ENCODE measurements at regions not wholly inside any gene's neighbourhood (a gene's known extent, or its start where the extent isn't known, plus 50 kb on each side); places are given as distances from the start of the nearest gene placed in this dataset.
"Not testable (repeated sequence)": the region's sequence is repeated elsewhere in the genome, so short reads cannot be mapped to it uniquely, and the experiment has no call there.

GRCh38 chr3:13186435-13186815 is 113.2 kb upstream of the IQSEC1 start:
- TF ChIP-seq POLR2A (IDR thresholded peaks at IDR 0.05; ENCODE audit: low read depth) (no peak), EP300 (IDR thresholded peaks at IDR 0.05) (no peak), POLR2AphosphoS5 (IDR thresholded peaks at IDR 0.05) (no peak)
- TF ChIP-seq, protein P1, sequence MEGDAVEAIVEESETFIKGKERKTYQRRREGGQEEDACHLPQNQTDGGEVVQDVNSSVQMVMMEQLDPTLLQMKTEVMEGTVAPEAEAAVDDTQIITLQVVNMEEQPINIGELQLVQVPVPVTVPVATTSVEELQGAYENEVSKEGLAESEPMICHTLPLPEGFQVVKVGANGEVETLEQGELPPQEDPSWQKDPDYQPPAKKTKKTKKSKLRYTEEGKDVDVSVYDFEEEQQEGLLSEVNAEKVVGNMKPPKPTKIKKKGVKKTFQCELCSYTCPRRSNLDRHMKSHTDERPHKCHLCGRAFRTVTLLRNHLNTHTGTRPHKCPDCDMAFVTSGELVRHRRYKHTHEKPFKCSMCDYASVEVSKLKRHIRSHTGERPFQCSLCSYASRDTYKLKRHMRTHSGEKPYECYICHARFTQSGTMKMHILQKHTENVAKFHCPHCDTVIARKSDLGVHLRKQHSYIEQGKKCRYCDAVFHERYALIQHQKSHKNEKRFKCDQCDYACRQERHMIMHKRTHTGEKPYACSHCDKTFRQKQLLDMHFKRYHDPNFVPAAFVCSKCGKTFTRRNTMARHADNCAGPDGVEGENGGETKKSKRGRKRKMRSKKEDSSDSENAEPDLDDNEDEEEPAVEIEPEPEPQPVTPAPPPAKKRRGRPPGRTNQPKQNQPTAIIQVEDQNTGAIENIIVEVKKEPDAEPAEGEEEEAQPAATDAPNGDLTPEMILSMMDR (IDR thresholded peaks at IDR 0.05), result no peak
- WGBS, result 65% methylated on average over 4 of the region's 9 CpGs
- no peak overlapping the region for H3K27ac ChIP-seq (replicated peaks in 1 of 4)
- no peak overlapping the region for H3K4me3 ChIP-seq
- H3K4me1 ChIP-seq, result peaks cover 0 to 10% (median 0%) of the 10 kb centered on the region in 4 donors
- no peak for DNase-seq (ENCODE audit: extremely low spot score)
- H3K36me3 ChIP-seq, result no peaks in the 10 kb centered on the region
- peaks cover 0 to 23% (median 0%) of the 10 kb centered on the region in 4 donors for H3K27me3 ChIP-seq
- H3K9me3 ChIP-seq, result peaks cover 0 to 12% (median 4%) of the 10 kb centered on the region in 4 donors
- intact Hi-C loops (cut with DNase I), result no loop called here

DNA sequence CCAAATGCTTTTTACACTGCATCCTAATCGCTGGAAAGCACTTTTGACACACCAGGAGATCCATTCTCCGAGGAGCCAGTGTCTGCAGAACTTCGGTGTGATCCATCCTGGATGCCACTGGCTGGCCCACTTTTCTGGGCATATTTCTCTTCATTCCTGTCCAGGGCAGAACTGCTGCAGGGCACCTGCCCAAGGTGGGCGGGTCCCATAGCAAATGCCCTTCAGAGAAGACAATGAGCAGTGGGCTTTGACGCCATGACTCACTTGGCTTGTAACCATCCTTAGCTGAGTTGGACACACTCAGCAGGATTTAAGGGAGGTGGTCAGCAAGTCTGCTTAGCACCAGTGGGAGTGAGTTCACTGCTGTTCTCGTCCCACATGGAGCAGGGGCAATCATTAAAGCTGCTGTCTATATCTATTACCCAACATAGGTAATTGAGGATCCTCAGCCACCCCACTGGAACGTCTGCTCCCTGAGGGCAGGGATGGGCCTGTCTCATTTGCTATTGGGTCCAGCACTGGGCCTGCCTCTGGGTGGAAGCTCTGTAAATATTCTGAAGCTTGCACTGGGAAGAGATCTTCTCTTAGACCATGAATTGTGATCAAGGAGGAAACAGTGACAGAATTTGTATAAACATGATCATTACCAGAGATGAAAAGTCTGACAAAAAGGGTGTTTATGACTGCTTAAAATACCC is 112.7 kb upstream of the IQSEC1 start:
- no peak for TF ChIP-seq EP300 (IDR thresholded peaks at IDR 0.05)
- no peak for TF ChIP-seq POLR2A (IDR thresholded peaks at IDR 0.05; ENCODE audit: low read depth)
- TF ChIP-seq, protein P1 (IDR thresholded peaks at IDR 0.05), result no peak
- no peak for TF ChIP-seq POLR2AphosphoS5 (IDR thresholded peaks at IDR 0.05)
- Histone ChIP-seq H3K4me1 (peaks cover 0 to 10% (median 0%) of the 10 kb centered on the region in 4 donors), H3K4me3 (no peak overlapping the region), H3K27me3 (peaks cover 0 to 23% (median 0%) of the 10 kb centered on the region in 4 donors), H3K27ac (replicated peaks in 1 of 4) (no peak overlapping the region), H3K9me3 (peaks cover 0 to 12% (median 4%) of the 10 kb centered on the region in 4 donors), H3K36me3 (no peaks in the 10 kb centered on the region)
- no peak for DNase-seq (ENCODE audit: extremely low spot score)
- WGBS, result 82% methylated on average over 7 of the region's 7 CpGs
- intact Hi-C loops (cut with DNase I), result no loop called here

DNA sequence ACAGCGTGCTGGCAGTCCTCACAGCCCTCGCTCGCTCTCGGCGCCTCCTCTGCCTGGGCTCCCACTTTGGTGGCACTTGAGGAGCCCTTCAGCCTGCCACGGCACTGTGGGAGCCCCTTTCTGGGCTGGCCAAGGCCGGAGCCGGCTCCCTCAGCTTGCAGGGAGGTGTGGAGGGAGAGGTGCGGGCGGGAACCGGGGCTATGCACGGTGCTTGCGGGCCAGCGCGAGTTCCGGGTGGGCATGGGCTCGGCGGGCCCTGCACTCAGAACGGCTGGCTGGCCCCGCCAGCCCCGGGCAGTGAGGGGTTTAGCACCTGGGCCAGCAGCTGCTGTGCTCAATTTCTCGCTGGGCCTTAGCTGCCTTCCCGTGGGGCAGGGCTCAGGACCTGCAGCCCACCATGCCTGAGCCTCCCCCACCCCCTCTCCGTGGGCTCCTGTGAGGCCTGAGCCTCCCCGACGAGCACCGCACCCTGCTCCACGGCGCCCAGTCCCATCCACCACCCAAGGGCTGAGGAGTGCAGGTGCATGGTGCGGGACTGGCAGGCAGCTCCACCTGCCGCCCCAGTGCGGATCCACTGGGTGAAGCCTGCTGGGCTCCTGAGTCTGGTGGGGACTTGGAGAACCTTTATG is 106.5 kb upstream of the IQSEC1 start:
- H3K4me1 ChIP-seq; H3K36me3 ChIP-seq; H3K27ac ChIP-seq (replicated peaks in 1 of 4); H3K4me3 ChIP-seq; H3K27me3 ChIP-seq; intact Hi-C loops (cut with DNase I); DNase-seq (ENCODE audit: extremely low spot score): not testable (repeated sequence)
- peaks cover 0 to 24% (median 21%) of the 10 kb centered on the region in 4 donors for H3K9me3 ChIP-seq
- WGBS, result 93% methylated on average over 11 of the region's 32 CpGs

DNA sequence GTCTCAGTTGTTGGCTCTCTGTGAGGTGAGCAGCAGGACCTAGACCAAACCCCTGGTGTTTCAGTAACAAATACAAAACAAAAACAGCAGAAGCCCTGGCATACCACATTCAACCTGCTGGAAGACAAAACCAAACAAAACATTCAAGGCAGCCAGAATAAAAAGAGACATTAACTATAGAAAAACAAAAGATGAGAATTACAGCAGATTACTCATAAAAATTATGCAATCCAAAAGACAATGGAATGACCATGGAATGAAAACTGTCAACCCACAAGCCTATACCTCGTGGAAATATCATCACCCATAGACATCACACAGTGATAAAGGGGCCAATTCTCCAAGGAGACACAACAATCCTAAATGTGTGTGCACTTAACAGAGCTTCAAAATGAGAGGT is 106.0 kb upstream of the IQSEC1 start:
- Histone ChIP-seq H3K27me3 (no peaks in the 10 kb centered on the region), H3K9me3 (peaks cover 0 to 24% (median 21%) of the 10 kb centered on the region in 4 donors), H3K27ac (replicated peaks in 1 of 4) (no peak overlapping the region), H3K4me3 (no peak overlapping the region), H3K4me1 (no peaks in the 10 kb centered on the region), H3K36me3 (no peaks in the 10 kb centered on the region)
- no peak for DNase-seq (ENCODE audit: extremely low spot score)
- TF ChIP-seq POLR2AphosphoS5 (IDR thresholded peaks at IDR 0.05) (no peak), EP300 (IDR thresholded peaks at IDR 0.05) (no peak), POLR2A (IDR thresholded peaks at IDR 0.05; ENCODE audit: low read depth) (no peak)
- TF ChIP-seq, protein P1 (IDR thresholded peaks at IDR 0.05), result no peak
- intact Hi-C loops (cut with DNase I), result no loop called here
- WGBS, result 94% methylated on average over 1 of the region's 1 CpG

- TF ChIP-seq POLR2AphosphoS5 (IDR thresholded peaks at IDR 0.05) (no peak), POLR2A (IDR thresholded peaks at IDR 0.05; ENCODE audit: low read depth) (no peak), EP300 (IDR thresholded peaks at IDR 0.05) (no peak)
- TF ChIP-seq, protein P1 (IDR thresholded peaks at IDR 0.05), result no peak
- 97% methylated on average over 3 of the region's 3 CpGs for WGBS
- no peak for DNase-seq (ENCODE audit: extremely low spot score)
- H3K27ac ChIP-seq (replicated peaks in 1 of 4), result no peak overlapping the region
- H3K27me3 ChIP-seq, result no peaks in the 10 kb centered on the region
- H3K9me3 ChIP-seq, result peaks cover 0 to 24% (median 19%) of the 10 kb centered on the region in 4 donors
- no peak overlapping the region for H3K4me3 ChIP-seq
- no peaks in the 10 kb centered on the region for H3K4me1 ChIP-seq
- H3K36me3 ChIP-seq, result no peaks in the 10 kb centered on the region
- intact Hi-C loops (cut with DNase I), result no loop called here
Measured at GRCh38 chr3:13178107-13178506, 104.9 kb upstream of the IQSEC1 start.
